C4-2B (cell line): ENCODE measurements at regions not wholly inside any gene's neighbourhood (a gene's known extent, or its start where the extent isn't known, plus 50 kb on each side); places are given as distances from the start of the nearest gene placed in this dataset.
"Not testable (repeated sequence)": the region's sequence is repeated elsewhere in the genome, so short reads cannot be mapped to it uniquely, and the experiment has no call there.

Experiments used
- CTCF ChIP-seq: fragments of 450-650 bp; conservative IDR thresholded peaks from 2 replicates; pipeline ENCODE4 v1.5.1; 2017; ENCODE audit warnings: mild to moderate bottlenecking
- ZFX ChIP-seq: fragments of 450-650 bp; IDR thresholded peaks from 2 replicates; pipeline ENCODE4 v1.6.1; 2017

- not testable (repeated sequence) for TF ChIP-seq CTCF, ZFX
These were observed 334.3 kb downstream of the C12orf75 start for GRCh38 chr12:105664765-105665164.
